Stimulated activated naive CD8-positive, alpha-beta T cell treated with anti-CD3 and anti-CD28 coated beads, Interleukin-15, Interleukin-2, amounts not matched to agents 100 U/mL and 50 U/mL, for 24 hours (primary cell): ENCODE measurements at regions not wholly inside any gene's neighbourhood (a gene's known extent, or its start where the extent isn't known, plus 50 kb on each side); places are given as distances from the start of the nearest gene placed in this dataset.
"Not testable (repeated sequence)": the region's sequence is repeated elsewhere in the genome, so short reads cannot be mapped to it uniquely, and the experiment has no call there.

ENCODE experiments used
- ATAC-seq: fragments of 150-1000 bp; cut with Tn5 transposase; one replicate; pipeline ENCODE4 v1.10.0; 2021
- DNase-seq: peaks from one replicate; pipeline ENCODE4 v3.0.0; 2021

GRCh38 chr2:187871506-187871905 is 317.3 kb upstream of the TFPI start:
- ATAC-seq (no peak), DNase-seq (no peak)

DNA sequence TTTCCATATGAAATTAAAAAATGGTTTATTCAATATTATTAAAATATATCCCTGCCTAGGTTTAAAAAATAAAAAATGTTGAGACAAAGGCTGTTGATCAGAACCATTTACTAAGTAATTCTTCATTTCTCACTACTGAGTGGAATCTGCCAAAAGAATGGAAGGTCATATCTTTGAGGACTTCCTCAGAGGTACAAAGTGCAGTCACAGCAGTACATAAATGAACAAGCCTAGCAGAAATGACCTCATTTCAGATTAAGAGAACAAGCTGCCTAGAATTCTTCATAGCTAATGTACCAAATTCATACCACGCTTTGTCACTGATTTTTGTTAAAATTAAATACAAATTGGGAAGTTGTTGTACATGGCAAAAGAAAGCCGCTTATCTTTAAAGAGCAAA is 318.9 kb upstream of the TFPI start:
- ATAC-seq (no peak), DNase-seq (no peak)

- DNase-seq: no peak
- no peak for ATAC-seq
Measured at GRCh38 chr2:187874786-187875185, 320.6 kb upstream of the TFPI start.

DNA sequence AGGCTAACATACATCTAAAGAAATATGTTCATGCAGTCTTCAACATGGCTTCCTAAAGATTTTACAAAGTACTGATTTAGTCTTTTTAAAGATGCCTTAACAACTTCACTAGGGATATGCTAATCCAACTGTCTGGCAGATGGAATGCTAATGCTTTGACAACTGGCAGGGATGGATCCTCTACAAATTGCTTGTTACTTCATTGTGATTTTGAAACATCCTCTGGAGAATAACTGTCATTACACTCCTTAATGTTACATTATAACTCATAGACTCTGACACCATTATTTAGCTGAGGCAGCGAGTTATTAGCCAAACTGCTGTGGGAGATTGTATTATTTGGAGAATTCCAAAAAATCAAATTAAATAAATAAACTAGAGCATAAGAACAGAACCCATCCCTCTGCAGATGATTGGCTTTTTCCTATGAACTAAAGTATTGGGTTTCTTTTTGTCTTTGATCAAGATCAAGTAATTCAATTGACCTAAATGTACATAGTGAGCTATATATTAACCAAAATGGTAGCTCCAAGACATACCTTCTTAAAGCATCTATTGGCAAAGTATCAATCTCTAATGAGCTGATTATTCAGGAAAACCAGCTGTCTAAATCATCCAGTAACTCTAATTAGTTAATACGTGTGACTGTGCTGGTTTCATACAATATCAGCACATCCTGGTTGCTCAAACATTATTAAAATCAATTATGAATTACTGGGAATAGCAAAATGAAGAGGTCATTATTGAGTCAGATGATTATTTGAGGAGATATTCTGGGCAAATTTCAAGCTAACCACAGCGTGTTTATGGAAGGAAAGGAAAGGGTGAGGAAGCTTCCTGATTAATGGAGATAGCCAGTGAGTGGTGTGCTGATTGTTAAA is 321.3 kb upstream of the TFPI start:
- ATAC-seq (no peak), DNase-seq (no peak)

GRCh38 chr2:187876554-187876953 is 322.3 kb upstream of the TFPI start:
- DNase-seq: no peak
- ATAC-seq: no peak

- ATAC-seq (no peak), DNase-seq (no peak)
Measured at GRCh38 chr2:187877391-187877790, 323.2 kb upstream of the TFPI start.

DNA sequence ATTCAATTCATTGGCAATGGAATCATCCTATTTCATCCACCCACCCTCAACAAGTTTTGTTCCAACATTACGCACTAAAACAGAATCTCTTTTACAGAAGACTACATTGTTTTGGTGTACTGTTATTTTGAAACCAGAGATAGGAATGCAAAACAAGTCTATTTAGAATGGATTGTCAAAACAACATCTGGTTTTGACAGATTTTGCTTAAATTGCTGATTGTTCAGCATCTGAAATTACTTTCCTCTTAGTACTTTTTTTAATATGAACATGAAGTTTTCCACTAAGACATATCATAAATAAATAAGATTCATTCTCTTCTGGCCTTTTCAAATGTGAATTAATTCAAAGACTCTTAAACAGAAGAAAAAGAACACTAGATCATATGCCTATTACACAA is 323.9 kb upstream of the TFPI start:
- ATAC-seq (no peak), DNase-seq (no peak)

GRCh38 chr2:187879491-187879890 is 325.3 kb upstream of the TFPI start:
- DNase-seq (no peak), ATAC-seq (no peak)

DNA sequence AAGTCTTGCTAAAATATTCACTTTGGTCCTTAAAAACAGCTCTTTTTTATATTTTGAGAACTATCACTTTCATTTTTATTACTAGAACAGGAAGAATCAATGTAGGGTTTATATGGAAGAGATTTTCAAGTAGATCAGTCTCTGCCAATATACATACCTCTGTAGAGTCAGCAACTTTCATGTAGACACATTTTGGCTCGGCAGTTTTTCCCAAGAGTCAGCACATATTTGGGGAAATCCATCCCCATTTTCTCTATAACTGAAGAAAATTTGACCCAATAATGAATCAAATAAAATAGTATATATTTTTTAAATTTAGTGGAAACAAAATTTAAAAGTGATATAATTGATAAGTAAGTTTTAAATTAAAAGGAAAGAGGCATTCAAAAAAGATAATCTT is 329.8 kb upstream of the TFPI start:
- ATAC-seq (no peak), DNase-seq (no peak)

- DNase-seq (no peak), ATAC-seq (no peak)
Measured at GRCh38 chr2:187890690-187891089, 336.5 kb upstream of the TFPI start.

DNA sequence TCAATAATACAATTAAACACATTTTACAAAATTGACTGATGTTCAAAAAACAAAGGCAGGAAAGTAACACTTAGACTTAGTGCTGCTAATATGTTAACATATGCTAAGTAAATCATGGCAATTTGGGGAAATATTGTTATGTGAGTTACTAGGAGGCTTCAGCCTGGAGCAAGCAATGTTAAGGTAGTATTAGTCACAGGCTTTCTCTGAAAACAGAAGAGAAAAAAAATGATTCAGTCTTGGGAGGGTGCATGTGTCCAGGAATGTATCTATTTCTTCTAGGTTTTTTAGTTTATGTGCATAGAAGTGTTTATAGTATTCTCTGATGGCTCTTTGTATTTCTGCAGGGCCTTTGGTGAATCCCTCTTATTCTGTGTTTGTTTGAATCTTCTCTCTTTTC is 345.8 kb upstream of the TFPI start:
- no peak for DNase-seq
- no peak for ATAC-seq

DNA sequence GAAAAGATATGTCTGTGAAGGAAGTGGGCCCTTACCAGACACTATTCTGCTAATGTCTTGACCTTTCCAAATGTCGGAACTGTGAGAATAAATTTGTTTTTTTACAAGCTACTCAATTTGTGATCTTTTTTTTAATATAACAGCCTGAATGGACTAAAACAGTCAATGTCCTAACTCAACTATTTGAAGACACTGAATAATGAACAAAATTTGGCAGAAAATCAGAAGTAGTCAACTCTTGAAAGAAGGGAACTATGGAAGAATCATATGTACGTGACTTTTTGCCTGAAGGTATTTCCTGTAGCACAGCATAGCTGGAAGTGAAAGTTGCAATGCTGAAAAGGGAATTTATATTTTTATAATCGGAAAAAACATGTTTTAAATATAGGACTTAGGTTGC is 351.8 kb upstream of the TFPI start:
- ATAC-seq (no peak), DNase-seq (no peak)

DNA sequence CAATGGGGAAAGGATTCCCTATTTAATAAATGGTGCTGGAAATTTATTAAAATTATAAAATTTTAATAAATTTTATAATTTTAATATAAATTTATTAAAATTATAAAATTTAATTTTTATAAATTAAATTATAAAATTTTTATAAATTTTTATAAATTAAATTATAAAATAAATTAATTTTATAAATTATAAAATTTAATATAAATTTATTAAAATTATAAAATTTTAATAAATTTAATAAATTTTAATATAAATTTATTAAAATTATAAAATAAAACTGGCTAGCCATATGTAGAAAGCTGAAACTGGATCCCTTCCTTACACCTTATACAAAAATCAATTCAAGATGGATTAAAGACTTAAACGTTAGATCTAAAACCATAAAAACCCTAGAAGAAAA is 356.7 kb upstream of the TFPI start:
- DNase-seq, ATAC-seq: not testable (repeated sequence)

GRCh38 chr2:187912950-187913349 is 358.7 kb upstream of the TFPI start:
- no peak for ATAC-seq
- DNase-seq: no peak

DNA sequence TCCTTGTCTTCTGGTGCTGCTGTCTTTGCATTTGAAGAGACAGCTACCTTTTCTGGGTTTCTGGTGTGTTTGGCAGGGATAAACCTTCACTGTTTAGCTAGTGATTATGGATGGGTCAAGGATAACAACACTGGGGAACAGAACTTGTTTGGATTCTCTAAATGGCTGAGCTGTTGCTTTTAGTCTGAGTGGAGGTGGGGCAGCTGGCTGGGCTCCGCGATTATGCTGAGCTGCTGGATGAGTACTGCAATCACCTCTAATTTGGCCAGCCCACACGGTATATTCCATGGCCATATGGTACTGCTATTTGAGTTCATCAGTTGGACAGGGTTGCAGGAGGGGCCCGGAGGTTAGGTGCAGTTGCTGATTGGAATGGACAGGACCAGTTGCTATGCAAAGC is 361.6 kb upstream of the TFPI start:
- DNase-seq (no peak), ATAC-seq (no peak)

- DNase-seq: no peak
- ATAC-seq: no peak
Measured at GRCh38 chr2:187916799-187917198, 362.6 kb upstream of the TFPI start.

GRCh38 chr2:187917535-187917934 is 363.3 kb upstream of the TFPI start:
- DNase-seq: no peak

DNA sequence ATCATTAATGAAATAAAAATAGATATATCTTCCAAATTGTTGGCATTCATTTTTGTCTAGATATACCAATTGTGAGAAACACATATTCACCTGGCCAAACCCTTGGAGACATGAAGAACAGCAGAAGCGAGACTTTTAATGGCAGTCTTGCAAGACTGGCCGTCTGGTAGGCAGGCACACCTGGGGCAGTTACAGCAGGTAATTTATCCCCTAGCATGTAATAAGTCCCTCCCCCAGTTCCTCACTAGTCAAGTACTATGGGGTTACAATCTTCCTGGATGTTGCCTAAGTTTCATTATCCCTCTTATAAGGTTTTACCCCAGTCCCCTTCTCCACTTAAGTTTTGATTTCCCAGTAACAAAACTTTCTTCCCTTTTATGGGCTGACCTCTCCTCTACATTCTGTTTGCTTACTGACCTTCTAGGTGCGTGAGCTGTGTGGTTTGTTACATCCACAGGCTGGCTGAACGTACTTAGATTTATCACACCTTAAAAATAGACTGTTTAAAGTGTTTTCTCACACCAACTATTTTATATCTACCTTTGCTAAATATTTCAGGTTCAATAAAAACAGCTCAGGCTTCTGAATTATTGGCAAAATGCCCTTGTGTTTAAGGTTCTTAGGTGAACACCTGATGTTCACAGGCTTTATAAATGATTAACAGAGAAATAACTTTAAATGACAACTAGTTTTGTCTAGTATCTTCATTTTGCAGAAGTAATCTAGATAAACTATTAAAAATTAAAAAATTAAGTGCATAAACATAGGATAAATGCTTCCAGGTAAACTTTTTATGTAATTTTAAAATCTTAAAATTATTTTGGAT is 365.0 kb upstream of the TFPI start:
- DNase-seq: no peak
- ATAC-seq: no peak

More at GRCh38 chr2:187917535-187917934, 363.3 kb upstream of the TFPI start:
- ATAC-seq: no peak

DNA sequence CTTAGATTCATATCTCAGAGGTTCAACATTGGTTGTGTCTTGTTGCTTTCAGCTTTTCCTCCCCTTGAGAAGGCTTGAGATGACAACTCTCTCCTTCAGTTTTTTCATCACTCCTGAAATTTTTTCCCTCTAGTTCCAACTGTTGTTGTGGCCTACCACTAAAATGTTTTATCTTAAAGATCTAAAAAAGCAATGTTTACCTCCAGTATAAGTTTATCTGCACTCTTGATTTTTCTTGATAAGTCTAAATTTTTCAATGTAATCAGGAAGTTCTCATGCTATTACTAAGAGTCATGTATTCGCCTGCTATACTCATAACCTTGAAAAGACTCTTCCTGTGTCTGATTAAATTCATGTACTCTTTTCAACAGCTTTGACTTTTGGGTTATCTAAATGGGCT is 366.3 kb upstream of the TFPI start:
- no peak for ATAC-seq
- DNase-seq: no peak

DNA sequence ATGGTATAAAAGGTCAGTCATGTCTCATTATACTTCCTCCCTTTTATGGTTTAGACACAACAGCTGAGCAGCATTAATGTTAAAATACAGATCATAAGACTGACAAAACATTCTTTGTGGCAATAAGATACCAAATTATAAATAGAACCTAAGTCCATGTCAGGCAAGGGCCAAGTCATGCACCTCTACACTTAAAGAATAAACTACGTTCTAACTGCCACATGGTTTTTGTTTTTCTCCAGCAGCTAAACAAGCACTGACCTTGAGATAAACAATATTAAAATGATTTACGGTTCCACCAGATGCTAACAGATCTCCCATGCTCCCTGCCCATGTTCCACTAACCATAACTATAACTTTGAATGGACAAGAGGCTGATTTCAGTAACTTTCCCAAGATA is 368.6 kb upstream of the TFPI start:
- ATAC-seq (no peak), DNase-seq (no peak)

GRCh38 chr2:187924293-187924692 is 367.4 kb upstream of the GULP1 start:
- ATAC-seq (no peak), DNase-seq (no peak)

GRCh38 chr2:187934236-187934635 is 357.4 kb upstream of the GULP1 start:
- no peak for ATAC-seq
- no peak for DNase-seq

- DNase-seq (no peak), ATAC-seq (no peak)
Measured at GRCh38 chr2:187934692-187935091, 357.0 kb upstream of the GULP1 start.

DNA sequence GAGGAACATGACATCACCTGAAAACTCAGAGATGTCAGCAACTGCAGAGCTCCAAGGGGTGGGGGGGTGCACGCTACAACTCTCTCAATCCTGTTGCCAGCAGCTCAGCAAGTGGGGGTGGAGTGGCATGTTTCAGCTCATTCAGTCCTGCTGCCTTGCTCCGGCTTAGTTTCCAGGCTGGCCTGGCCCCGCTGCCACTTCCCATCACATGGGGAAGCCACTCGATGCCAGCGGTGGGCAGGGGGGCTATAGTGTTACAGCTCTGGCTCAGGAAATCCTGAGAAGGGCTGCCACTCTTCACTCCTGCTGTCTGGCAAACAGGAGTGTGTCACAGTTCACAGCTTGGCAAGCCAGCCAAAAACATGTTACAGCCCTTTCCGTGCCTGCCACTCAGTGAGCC is 356.5 kb upstream of the GULP1 start:
- ATAC-seq (no peak), DNase-seq (no peak)
